Uterus (tissue), 2 donors: ENCODE measurements at regions not wholly inside any gene's neighbourhood (a gene's known extent, or its start where the extent isn't known, plus 50 kb on each side); places are given as distances from the start of the nearest gene placed in this dataset.

Experiments used
- POLR2A ChIP-seq, 2 donors: fragments of 450-650 bp; IDR thresholded peaks; one replicate each; pipeline ENCODE4 v1.6.1; 2016; ENCODE audit warnings: antibody characterized with exemption in 2 of 2, mild to moderate bottlenecking in 1 of 2, moderate library complexity in 1 of 2
- TF ChIP-seq, protein P1 (sequence below), 4 experiments: fragments of 200-600 bp in 2 of 4; fragments of 450-650 bp in 2 of 4; sonication (generic) in 2 of 4; IDR thresholded peaks; one replicate each; pipeline ENCODE4 v1.5.1; 2016 to 2019; ENCODE audit warnings: antibody characterized with exemption in 4 of 4, mild to moderate bottlenecking in 2 of 4, moderate library complexity in 1 of 4

DNA sequence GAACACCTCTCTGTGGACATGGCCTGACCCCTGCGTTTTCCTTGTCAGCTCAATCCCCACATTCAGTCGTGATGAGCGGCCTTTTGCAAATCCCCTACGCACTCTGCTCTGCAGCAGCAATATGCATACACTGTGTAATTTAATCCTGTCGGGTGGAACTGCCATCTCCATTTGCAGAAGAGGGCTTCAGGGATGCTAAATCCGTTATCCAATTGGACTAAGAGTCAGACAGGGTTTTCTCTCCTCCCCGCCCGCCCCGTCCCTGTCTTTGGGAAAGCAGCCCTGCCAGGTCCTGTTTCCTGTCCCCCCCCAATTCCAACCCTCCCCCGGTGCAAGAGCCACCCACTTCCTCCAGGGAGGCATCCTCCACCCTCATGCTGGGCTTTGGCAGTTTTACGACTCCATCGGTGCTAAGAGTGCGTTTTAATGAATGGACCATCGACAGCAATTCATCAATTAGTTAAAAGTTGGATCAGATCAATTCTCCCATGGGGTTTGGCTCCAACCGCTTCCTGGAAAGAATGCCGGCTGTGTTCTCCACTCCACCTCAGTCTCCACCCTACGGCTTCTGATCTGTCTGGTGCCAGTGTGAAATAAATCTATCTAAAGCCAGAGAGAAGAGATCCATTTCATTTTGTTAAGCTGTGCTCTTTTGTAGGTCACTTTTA lies 53.5 kb upstream of the ASAP2 start:
- TF ChIP-seq, protein P1, sequence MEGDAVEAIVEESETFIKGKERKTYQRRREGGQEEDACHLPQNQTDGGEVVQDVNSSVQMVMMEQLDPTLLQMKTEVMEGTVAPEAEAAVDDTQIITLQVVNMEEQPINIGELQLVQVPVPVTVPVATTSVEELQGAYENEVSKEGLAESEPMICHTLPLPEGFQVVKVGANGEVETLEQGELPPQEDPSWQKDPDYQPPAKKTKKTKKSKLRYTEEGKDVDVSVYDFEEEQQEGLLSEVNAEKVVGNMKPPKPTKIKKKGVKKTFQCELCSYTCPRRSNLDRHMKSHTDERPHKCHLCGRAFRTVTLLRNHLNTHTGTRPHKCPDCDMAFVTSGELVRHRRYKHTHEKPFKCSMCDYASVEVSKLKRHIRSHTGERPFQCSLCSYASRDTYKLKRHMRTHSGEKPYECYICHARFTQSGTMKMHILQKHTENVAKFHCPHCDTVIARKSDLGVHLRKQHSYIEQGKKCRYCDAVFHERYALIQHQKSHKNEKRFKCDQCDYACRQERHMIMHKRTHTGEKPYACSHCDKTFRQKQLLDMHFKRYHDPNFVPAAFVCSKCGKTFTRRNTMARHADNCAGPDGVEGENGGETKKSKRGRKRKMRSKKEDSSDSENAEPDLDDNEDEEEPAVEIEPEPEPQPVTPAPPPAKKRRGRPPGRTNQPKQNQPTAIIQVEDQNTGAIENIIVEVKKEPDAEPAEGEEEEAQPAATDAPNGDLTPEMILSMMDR (IDR thresholded peaks at IDR 0.05): no peak
- no peak for TF ChIP-seq POLR2A (IDR thresholded peaks at IDR 0.05)
